Mesendoderm (in vitro differentiated cells): ENCODE measurements at regions not wholly inside any gene's neighbourhood (a gene's known extent, or its start where the extent isn't known, plus 50 kb on each side); places are given as distances from the start of the nearest gene placed in this dataset.

Experiments used
- DNase-seq: peaks from one replicate; pipeline ENCODE4 v3.0.0; 2013
- H2AK5ac ChIP-seq: 2 replicates; pipeline ENCODE4 v1.6.1; 2013; ENCODE audit warnings: low read length, inconsistent platforms
- H2BK120ac ChIP-seq: 2 replicates; pipeline ENCODE4 v1.6.1; 2013; ENCODE audit warnings: low read depth, mild to moderate bottlenecking, low read length, moderate library complexity, mixed read lengths
- H2BK15ac ChIP-seq: replicated peaks from 2 replicates; pipeline ENCODE4 v1.6.1; 2013; ENCODE audit warnings: low read depth, mild to moderate bottlenecking, moderate library complexity
- H2BK5ac ChIP-seq: 2 replicates; pipeline ENCODE4 v1.6.1; 2013; ENCODE audit warnings: low read length, inconsistent platforms
- H3K18ac ChIP-seq: 2 replicates; pipeline ENCODE4 v1.6.1; 2013; ENCODE audit warnings: mild to moderate bottlenecking, low read length, mixed read lengths
- H3K23ac ChIP-seq: one replicate; pipeline ENCODE4 v1.6.1; 2013; ENCODE audit warnings: low read length
- H3K27ac ChIP-seq: 2 replicates; pipeline ENCODE4 v1.5.1; 2013; ENCODE audit warnings: low read depth, mild to moderate bottlenecking, inconsistent platforms, low read length, moderate library complexity
- H3K27me3 ChIP-seq: 2 replicates; pipeline ENCODE4 v1.6.1; 2013; ENCODE audit warnings: low read length, control low read depth, mild to moderate bottlenecking, inconsistent platforms; ENCODE audit not compliant: insufficient read depth, poor library complexity
- H3K36me3 ChIP-seq: 2 replicates; pipeline ENCODE4 v1.6.1; 2013; ENCODE audit warnings: low read length, inconsistent platforms; ENCODE audit not compliant: control insufficient read depth, insufficient read depth
- H3K4ac ChIP-seq: one replicate; pipeline ENCODE4 v1.6.1; 2013; ENCODE audit warnings: low read depth, mild to moderate bottlenecking, low read length, moderate library complexity
- H3K4me1 ChIP-seq: 2 replicates; pipeline ENCODE4 v1.6.1; 2013; ENCODE audit warnings: low read depth, low read length, inconsistent platforms; ENCODE audit not compliant: control insufficient read depth
- H3K4me2 ChIP-seq: 2 replicates; pipeline ENCODE4 v1.6.1; 2013; ENCODE audit warnings: low read length
- H3K4me3 ChIP-seq: 2 replicates; pipeline ENCODE4 v1.5.1; 2013; ENCODE audit warnings: mild to moderate bottlenecking, low read length
- H3K56ac ChIP-seq: one replicate; pipeline ENCODE4 v1.6.1; 2013; ENCODE audit warnings: low read length
- H3K79me1 ChIP-seq: 2 replicates; pipeline ENCODE4 v1.6.1; 2013; ENCODE audit warnings: low read length, inconsistent platforms
- H3K79me2 ChIP-seq: 2 replicates; pipeline ENCODE4 v1.6.1; 2013; ENCODE audit warnings: mild to moderate bottlenecking, low read length; ENCODE audit not compliant: control insufficient read depth, insufficient read depth
- H3K9ac ChIP-seq: 2 replicates; pipeline ENCODE4 v1.6.1; 2013; ENCODE audit warnings: low read length, inconsistent platforms
- H4K5ac ChIP-seq: one replicate; pipeline ENCODE4 v1.6.1; 2013; ENCODE audit warnings: low read length
- H4K8ac ChIP-seq: one replicate; pipeline ENCODE4 v1.6.1; 2013; ENCODE audit warnings: low read depth, mild to moderate bottlenecking, control low read depth, low read length, moderate library complexity
- WGBS: extraction: QIAGEN DNeasy Blood & Tissue Kit; methylation state at CpG from one replicate; pipeline ENCODE4 v1.1.7; 2013; ENCODE audit warnings: low lambda C conversion rate, missing lambda C conversion rate; ENCODE audit not compliant: insufficient coverage; ENCODE audit errors: extremely low coverage; 5-methylcytosine and 5-hydroxymethylcytosine counted together

GRCh38 chr2:194102546-194102945, 1554.5 kb upstream of the SLC39A10 start:
- Histone ChIP-seq H3K79me2 (no peaks in the 10 kb centered on the region), H3K56ac (no peak overlapping the region), H2BK5ac (no peak overlapping the region), H3K79me1 (no peaks in the 10 kb centered on the region), H4K5ac (no peak overlapping the region), H4K8ac (no peak overlapping the region), H2BK120ac (no peak overlapping the region), H3K4ac (no peak overlapping the region), H3K18ac (no peak overlapping the region), H3K4me3 (no peak overlapping the region), H3K4me2 (no peak overlapping the region), H3K9ac (no peak overlapping the region), H3K27me3 (no peaks in the 10 kb centered on the region), H3K27ac (no peak overlapping the region), H3K36me3 (no peaks in the 10 kb centered on the region), H2BK15ac (no peak overlapping the region), H3K4me1 (no peaks in the 10 kb centered on the region), H3K23ac (no peak overlapping the region), H2AK5ac (no peak overlapping the region)
- DNase-seq: no peak
- no CpG with 5 or more reads among the region's 2 CpGs for WGBS

- no peak overlapping the region for H4K8ac ChIP-seq
- no peaks in the 10 kb centered on the region for H3K79me1 ChIP-seq
- no peak for DNase-seq
- no peaks in the 10 kb centered on the region for H3K36me3 ChIP-seq
- no peak overlapping the region for H3K56ac ChIP-seq
- no peak overlapping the region for H4K5ac ChIP-seq
- H3K9ac ChIP-seq: no peak overlapping the region
- H3K27me3 ChIP-seq: no peaks in the 10 kb centered on the region
- no peak overlapping the region for H2AK5ac ChIP-seq
- H2BK120ac ChIP-seq: no peak overlapping the region
- no peak overlapping the region for H2BK15ac ChIP-seq
- WGBS: no CpG with 5 or more reads among the region's 2 CpGs
- no peak overlapping the region for H3K27ac ChIP-seq
- no peak overlapping the region for H2BK5ac ChIP-seq
- H3K79me2 ChIP-seq: no peaks in the 10 kb centered on the region
- H3K18ac ChIP-seq: no peak overlapping the region
- H3K23ac ChIP-seq: no peak overlapping the region
- no peak overlapping the region for H3K4ac ChIP-seq
- H3K4me2 ChIP-seq: no peak overlapping the region
- H3K4me3 ChIP-seq: no peak overlapping the region
- H3K4me1 ChIP-seq: no peaks in the 10 kb centered on the region
Observed at GRCh38 chr2:194100201-194100600, 1556.8 kb upstream of the SLC39A10 start.

GRCh38 chr2:194096402-194096801, 1560.6 kb upstream of the SLC39A10 start:
- no peak overlapping the region for H3K56ac ChIP-seq
- H3K4me1 ChIP-seq: no peaks in the 10 kb centered on the region
- H3K36me3 ChIP-seq: no peaks in the 10 kb centered on the region
- no CpG with 5 or more reads among the region's 3 CpGs for WGBS
- no peak overlapping the region for H3K27ac ChIP-seq
- no peak overlapping the region for H2BK15ac ChIP-seq
- no peak overlapping the region for H2AK5ac ChIP-seq
- H3K27me3 ChIP-seq: no peaks in the 10 kb centered on the region
- H3K4me2 ChIP-seq: no peak overlapping the region
- no peak overlapping the region for H3K4ac ChIP-seq
- no peaks in the 10 kb centered on the region for H3K79me2 ChIP-seq
- no peak overlapping the region for H2BK120ac ChIP-seq
- no peak for DNase-seq
- H2BK5ac ChIP-seq: no peak overlapping the region
- H3K18ac ChIP-seq: no peak overlapping the region
- no peak overlapping the region for H4K5ac ChIP-seq
- H3K4me3 ChIP-seq: no peak overlapping the region
- no peak overlapping the region for H4K8ac ChIP-seq
- H3K9ac ChIP-seq: no peak overlapping the region
- no peaks in the 10 kb centered on the region for H3K79me1 ChIP-seq
- H3K23ac ChIP-seq: no peak overlapping the region

GRCh38 chr2:194095359-194095758, 1561.7 kb upstream of the SLC39A10 start:
- no CpG with 5 or more reads among the region's 1 CpG for WGBS
- Histone ChIP-seq H3K79me2 (no peaks in the 10 kb centered on the region), H3K56ac (no peak overlapping the region), H2AK5ac (no peak overlapping the region), H3K36me3 (no peaks in the 10 kb centered on the region), H4K5ac (no peak overlapping the region), H3K4me1 (no peaks in the 10 kb centered on the region), H2BK120ac (no peak overlapping the region), H3K79me1 (no peaks in the 10 kb centered on the region), H4K8ac (no peak overlapping the region), H2BK15ac (no peak overlapping the region), H3K27ac (no peak overlapping the region), H3K27me3 (no peaks in the 10 kb centered on the region), H2BK5ac (no peak overlapping the region), H3K23ac (no peak overlapping the region), H3K4me3 (no peak overlapping the region), H3K4me2 (no peak overlapping the region), H3K18ac (no peak overlapping the region), H3K9ac (no peak overlapping the region), H3K4ac (no peak overlapping the region)
- DNase-seq: no peak

- Histone ChIP-seq H3K4me1 (no peaks in the 10 kb centered on the region), H4K5ac (no peak overlapping the region), H4K8ac (no peak overlapping the region), H3K18ac (no peak overlapping the region), H3K23ac (no peak overlapping the region), H3K79me2 (no peaks in the 10 kb centered on the region), H3K27me3 (no peaks in the 10 kb centered on the region), H2BK5ac (no peak overlapping the region), H3K36me3 (no peaks in the 10 kb centered on the region), H3K79me1 (no peaks in the 10 kb centered on the region), H3K56ac (no peak overlapping the region), H3K4me3 (no peak overlapping the region), H2BK120ac (no peak overlapping the region), H3K4ac (no peak overlapping the region), H3K27ac (no peak overlapping the region), H2BK15ac (no peak overlapping the region), H2AK5ac (no peak overlapping the region), H3K9ac (no peak overlapping the region), H3K4me2 (no peak overlapping the region)
- no peak for DNase-seq
- no CpG with 5 or more reads among the region's 32 CpGs for WGBS
Observed at GRCh38 chr2:194090251-194090905, 1566.6 kb upstream of the SLC39A10 start.
